Lower leg skin (tissue), 3 donors: ENCODE measurements at regions not wholly inside any gene's neighbourhood (a gene's known extent, or its start where the extent isn't known, plus 50 kb on each side); places are given as distances from the start of the nearest gene placed in this dataset.

Source experiments
- CTCF ChIP-seq, 3 donors: fragments of 450-650 bp; IDR thresholded peaks; one replicate each; pipeline ENCODE4 v1.5.1; 2016; ENCODE audit warnings: antibody characterized with exemption in 3 of 3, mild to moderate bottlenecking in 3 of 3, moderate library complexity in 2 of 3
- POLR2A ChIP-seq, 2 donors: fragments of 450-650 bp; IDR thresholded peaks; one replicate each; pipeline ENCODE4 v1.6.1; 2016 to 2017; ENCODE audit warnings: antibody characterized with exemption in 2 of 2, mild to moderate bottlenecking in 1 of 2, moderate library complexity in 1 of 2

- no peak for TF ChIP-seq CTCF (IDR thresholded peaks at IDR 0.05)
- TF ChIP-seq POLR2A (IDR thresholded peaks at IDR 0.05): no peak
Observed at GRCh38 chr5:99005506-99005905, 76.7 kb upstream of the CHD1 start.
